ENCODE measurements at regions not wholly inside any gene's neighbourhood (a gene's known extent, or its start where the extent isn't known, plus 50 kb on each side); places are given as distances from the start of the nearest gene placed in this dataset.

- Histone ChIP-seq H3K4me3 (ENCODE audit: extremely low read depth in 1 of 4, insufficient read depth in 2 of 4, low read depth in 3 of 4, low read length in 4 of 4) (no peak overlapping the region), H3K14ac (ENCODE audit: insufficient read length) (no peak overlapping the region), H2BK20ac (ENCODE audit: low read length) (no peak overlapping the region), H4K8ac (ENCODE audit: extremely low read depth, insufficient read depth, low read length) (no peak overlapping the region), H2AK5ac (ENCODE audit: low read depth, low read length) (no peak overlapping the region), H2BK15ac (ENCODE audit: low read length) (no peak overlapping the region), H3K23ac (ENCODE audit: insufficient read length) (no peak overlapping the region), H3K56ac (replicated peaks; ENCODE audit: insufficient read length, low read depth, low read length) (no peak overlapping the region), H4K91ac (replicated peaks; ENCODE audit: insufficient read length, low read length) (no peak overlapping the region), H3K27ac (ENCODE audit: low read depth, low read length) (no peak overlapping the region), H3K79me2 (ENCODE audit: control insufficient read depth in 1 of 2, insufficient read depth in 2 of 2, low read length in 2 of 2) (no peaks in the 10 kb centered on the region), H3K36me3 (ENCODE audit: control insufficient read depth in 2 of 4, insufficient read depth in 4 of 4, low read length in 3 of 4) (no peaks in the 10 kb centered on the region), H2BK12ac (ENCODE audit: low read depth, low read length) (no peak overlapping the region), H4K5ac (ENCODE audit: insufficient read length, low read depth, low read length) (no peak overlapping the region), H3K23me2 (ENCODE audit: low read depth, low read length) (no peaks in the 10 kb centered on the region), H2AFZ (ENCODE audit: low read length) (no peak overlapping the region), H2BK120ac (replicated peaks; ENCODE audit: low read depth, low read length) (no peak overlapping the region), H2BK5ac (ENCODE audit: low read depth, low read length) (no peak overlapping the region), H3K4ac (replicated peaks; ENCODE audit: insufficient read length, low read depth, low read length) (no peak overlapping the region), H3K27me3 (replicated peaks in 1 of 4; ENCODE audit: control insufficient read depth in 3 of 4, extremely low read depth in 1 of 4, insufficient read depth in 3 of 4, low read length in 3 of 4) (peaks cover 0 to 1% (median 0%) of the 10 kb centered on the region in 4 experiments; a peak in 1 of 7 replicates), H4K20me1 (replicated peaks in 1 of 2; ENCODE audit: control insufficient read depth in 1 of 2, insufficient read depth in 2 of 2, low read length in 2 of 2) (no peaks in the 10 kb centered on the region), H3K9me3 (ENCODE audit: insufficient read depth in 2 of 2, low read depth in 1 of 2, low read length in 1 of 2) (no peaks in the 10 kb centered on the region), H3K9ac (replicated peaks in 1 of 4; ENCODE audit: extremely low read depth in 1 of 4, low read depth in 3 of 4, low read length in 3 of 4) (no peak overlapping the region), H3K4me2 (ENCODE audit: insufficient read depth in 1 of 2, low read depth in 2 of 2, low read length in 2 of 2) (no peak overlapping the region), H3K18ac (ENCODE audit: extremely low read depth, low read length) (no peak overlapping the region), H3K4me1 (replicated peaks in 1 of 4; ENCODE audit: control insufficient read depth in 3 of 4, insufficient read depth in 4 of 4, low read length in 3 of 4) (peaks cover 0 to 3% (median 0%) of the 10 kb centered on the region in 4 experiments; a peak in 1 of 7 replicates), H3K79me1 (ENCODE audit: low read depth, low read length) (no peaks in the 10 kb centered on the region)
- 88% methylated on average over 4 of the region's 4 CpGs; no CpG with 5 or more reads in 1 of the 2 experiments for WGBS, 2 experiments (ENCODE audit: extremely low coverage in 1 of 2, insufficient coverage in 1 of 2, insufficient read length in 1 of 2, insufficient replicate concordance in 2 of 2, low coverage in 1 of 2, low lambda C conversion rate in 2 of 2, missing lambda C conversion rate in 1 of 2)
- DNase-seq (ENCODE audit: low read depth in 1 of 2, low spot score in 2 of 2): no peak
- ChIA-PET CTCF (ENCODE audit: partially characterized antibody) (no interaction called here), POLR2A (ENCODE audit: partially characterized antibody) (no interaction called here)
- no peak for FAIRE-seq
- TF ChIP-seq POLR2A (IDR thresholded peaks at IDR 0.05; ENCODE audit: control extremely low read depth in 1 of 2, low read depth in 2 of 2, low read length in 2 of 2) (no peak), HDAC6 (IDR thresholded peaks at IDR 0.05; ENCODE audit: low read depth, low read length) (no peak), HDAC2 (IDR thresholded peaks at IDR 0.05; ENCODE audit: borderline replicate concordance in 1 of 2, low read depth in 2 of 2, low read length in 2 of 2) (no peak), BACH1 (IDR thresholded peaks at IDR 0.05; ENCODE audit: low read length) (no peak), NRF1 (IDR thresholded peaks at IDR 0.05; ENCODE audit: low read depth, low read length) (no peak), MAFK (IDR thresholded peaks at IDR 0.05; ENCODE audit: low read depth, low read length) (no peak), EP300 (IDR thresholded peaks at IDR 0.05; ENCODE audit: borderline replicate concordance in 1 of 2, low read depth in 2 of 2, low read length in 2 of 2) (no peak), ATF2 (IDR thresholded peaks at IDR 0.05; ENCODE audit: low read length) (no peak), KDM4A (IDR thresholded peaks at IDR 0.05; ENCODE audit: low read depth, low read length, severe bottlenecking) (no peak), MAX (IDR thresholded peaks at IDR 0.05) (no peak), SP1 (IDR thresholded peaks at IDR 0.05; ENCODE audit: low read depth, low read length) (no peak), EGR1 (IDR thresholded peaks at IDR 0.05; ENCODE audit: borderline replicate concordance, low read depth, low read length) (no peak), CBX8 (IDR thresholded peaks at IDR 0.05; ENCODE audit: borderline replicate concordance, low read depth, low read length) (no peak), TAF1 (IDR thresholded peaks at IDR 0.05; ENCODE audit: low read depth, low read length) (no peak)
Measured at GRCh38 chr7:53110425-53110824, 75.0 kb downstream of the POM121L12 start.

Measured in H1 (cell line).